VCaP (cell line): ENCODE measurements at regions not wholly inside any gene's neighbourhood (a gene's known extent, or its start where the extent isn't known, plus 50 kb on each side); places are given as distances from the start of the nearest gene placed in this dataset.

Experiments used
- H3K27ac ChIP-seq: fragments of 450-650 bp; 2 replicates; pipeline ENCODE4 v1.5.1; 2017
- TF ChIP-seq, protein P1 (sequence below): fragments of 450-650 bp; conservative IDR thresholded peaks from 2 replicates; pipeline ENCODE4 v1.5.1; 2017; ENCODE audit warnings: mild to moderate bottlenecking, moderate library complexity

DNA sequence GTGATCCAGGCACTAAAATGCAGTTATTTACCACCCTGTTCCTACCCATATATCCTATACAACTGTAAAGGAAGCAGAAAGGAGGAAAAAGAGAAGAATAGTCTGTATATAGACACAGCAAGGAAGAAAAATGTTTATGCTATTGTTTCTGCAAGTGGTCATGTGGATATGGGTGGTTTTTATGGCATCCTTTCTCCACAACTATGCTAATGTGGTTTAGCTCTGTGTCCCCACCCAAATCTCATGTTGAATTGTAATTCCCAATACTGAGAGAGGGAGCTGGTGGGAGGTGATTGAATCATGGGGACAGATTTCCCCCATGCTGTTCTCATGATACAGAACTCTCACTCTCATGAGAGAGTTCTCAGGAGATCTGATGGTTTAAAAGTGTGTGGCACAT lies 439.8 kb downstream of the ZSWIM6 start:
- TF ChIP-seq, protein P1, sequence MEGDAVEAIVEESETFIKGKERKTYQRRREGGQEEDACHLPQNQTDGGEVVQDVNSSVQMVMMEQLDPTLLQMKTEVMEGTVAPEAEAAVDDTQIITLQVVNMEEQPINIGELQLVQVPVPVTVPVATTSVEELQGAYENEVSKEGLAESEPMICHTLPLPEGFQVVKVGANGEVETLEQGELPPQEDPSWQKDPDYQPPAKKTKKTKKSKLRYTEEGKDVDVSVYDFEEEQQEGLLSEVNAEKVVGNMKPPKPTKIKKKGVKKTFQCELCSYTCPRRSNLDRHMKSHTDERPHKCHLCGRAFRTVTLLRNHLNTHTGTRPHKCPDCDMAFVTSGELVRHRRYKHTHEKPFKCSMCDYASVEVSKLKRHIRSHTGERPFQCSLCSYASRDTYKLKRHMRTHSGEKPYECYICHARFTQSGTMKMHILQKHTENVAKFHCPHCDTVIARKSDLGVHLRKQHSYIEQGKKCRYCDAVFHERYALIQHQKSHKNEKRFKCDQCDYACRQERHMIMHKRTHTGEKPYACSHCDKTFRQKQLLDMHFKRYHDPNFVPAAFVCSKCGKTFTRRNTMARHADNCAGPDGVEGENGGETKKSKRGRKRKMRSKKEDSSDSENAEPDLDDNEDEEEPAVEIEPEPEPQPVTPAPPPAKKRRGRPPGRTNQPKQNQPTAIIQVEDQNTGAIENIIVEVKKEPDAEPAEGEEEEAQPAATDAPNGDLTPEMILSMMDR: no peak
- H3K27ac ChIP-seq: no peak overlapping the region

DNA sequence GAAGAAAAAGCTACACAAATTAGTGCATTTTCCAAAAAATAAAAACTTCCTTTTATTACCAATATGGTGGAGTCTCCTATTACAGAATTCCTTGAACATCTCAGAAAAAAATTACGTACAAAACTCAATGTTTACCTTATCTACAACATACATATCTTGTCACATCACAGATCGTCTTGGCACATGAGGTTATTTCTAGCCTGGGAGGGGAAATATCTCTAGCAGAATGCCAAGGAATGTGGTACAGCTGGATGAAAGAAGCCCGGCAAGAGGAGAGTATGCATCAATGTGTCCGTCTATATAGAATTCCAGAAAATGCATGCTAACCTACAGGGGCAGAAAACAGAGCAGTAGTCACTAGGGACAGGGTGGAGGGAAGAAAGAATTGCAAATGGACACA lies 443.8 kb downstream of the ZSWIM6 start:
- TF ChIP-seq, protein P1: no peak
- no peak overlapping the region for H3K27ac ChIP-seq

DNA sequence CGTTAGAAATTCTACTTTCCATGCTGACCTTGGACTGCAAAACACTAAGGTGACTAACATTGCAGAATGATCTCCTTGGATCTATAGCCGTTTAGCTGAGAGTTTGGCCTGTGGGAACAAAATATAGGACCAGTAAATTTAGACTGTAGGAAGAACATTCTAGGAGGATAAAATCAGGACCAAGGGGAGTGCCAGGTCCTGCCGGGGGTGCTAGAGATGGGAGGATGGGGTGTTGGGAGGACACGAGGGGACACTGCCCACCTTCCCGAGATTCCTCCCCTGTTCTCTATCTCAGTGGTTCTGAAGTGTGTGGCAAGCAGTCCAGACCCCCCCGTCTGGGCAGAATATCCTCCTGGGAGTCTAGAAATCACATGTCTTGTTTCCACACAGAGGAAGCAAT lies 445.2 kb downstream of the ZSWIM6 start:
- H3K27ac ChIP-seq: no peak overlapping the region
- TF ChIP-seq, protein P1: no peak

DNA sequence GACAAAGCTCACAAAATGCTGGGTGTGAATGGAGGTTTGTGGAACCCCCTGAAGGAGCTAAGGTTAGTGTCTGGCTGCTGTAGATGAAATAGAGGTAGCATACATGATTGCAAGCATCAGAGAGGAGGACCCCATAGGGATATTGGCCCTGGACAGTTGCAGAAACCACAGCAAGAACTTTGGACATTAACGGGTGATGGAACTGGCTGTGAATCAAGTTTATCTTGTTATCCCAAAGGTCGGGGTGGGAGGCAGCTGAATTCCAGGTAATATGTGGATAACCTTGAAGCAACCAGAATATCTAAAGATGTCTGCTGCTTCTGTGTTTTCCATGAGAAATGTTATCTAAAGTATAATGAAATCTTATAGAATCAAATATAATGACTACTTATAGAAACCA lies 447.7 kb downstream of the ZSWIM6 start:
- TF ChIP-seq, protein P1: no peak

DNA sequence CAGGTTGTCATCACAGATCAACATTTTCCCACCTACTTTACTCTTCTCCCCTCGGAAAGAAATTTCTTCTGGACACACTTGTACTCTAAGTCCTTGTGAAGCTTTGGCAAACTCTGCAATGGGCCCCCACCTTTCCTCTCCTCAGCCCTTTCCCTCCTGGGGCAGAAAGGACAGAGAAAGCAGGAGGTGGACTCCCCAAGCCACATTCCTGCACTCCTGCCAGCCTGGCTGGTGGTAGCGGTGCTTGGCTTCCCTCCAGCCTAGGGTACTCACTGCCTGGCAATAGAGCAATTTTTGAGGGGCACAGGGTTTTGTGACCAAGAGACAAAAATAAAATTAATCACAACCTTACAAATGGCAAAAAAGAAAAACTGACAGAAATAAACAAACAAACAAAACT lies 451.4 kb downstream of the ZSWIM6 start:
- TF ChIP-seq, protein P1: no peak

More for the DNA sequence above, 447.7 kb downstream of the ZSWIM6 start:
- no peak overlapping the region for H3K27ac ChIP-seq

DNA sequence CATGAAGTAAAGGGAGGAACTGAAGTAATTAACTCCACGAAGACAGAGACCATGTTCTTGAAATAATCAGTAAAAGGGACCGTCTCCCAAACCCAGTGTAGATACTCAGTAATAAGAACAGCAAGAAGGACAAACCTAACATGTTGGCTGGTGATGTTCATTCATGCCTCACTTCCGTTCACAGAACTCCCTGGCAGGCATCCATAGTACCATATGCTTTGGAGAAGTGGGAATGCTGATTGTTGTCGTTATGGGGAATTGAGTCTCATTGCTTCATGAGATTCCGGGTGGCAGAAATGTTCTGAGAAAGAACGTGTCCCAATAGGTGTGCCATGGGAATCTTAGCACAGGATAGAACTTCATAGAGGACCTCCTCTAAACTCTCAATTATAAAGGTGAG lies 452.3 kb downstream of the ZSWIM6 start:
- TF ChIP-seq, protein P1: no peak
- no peak overlapping the region for H3K27ac ChIP-seq

More for the DNA sequence above, 451.4 kb downstream of the ZSWIM6 start:
- no peak overlapping the region for H3K27ac ChIP-seq

DNA sequence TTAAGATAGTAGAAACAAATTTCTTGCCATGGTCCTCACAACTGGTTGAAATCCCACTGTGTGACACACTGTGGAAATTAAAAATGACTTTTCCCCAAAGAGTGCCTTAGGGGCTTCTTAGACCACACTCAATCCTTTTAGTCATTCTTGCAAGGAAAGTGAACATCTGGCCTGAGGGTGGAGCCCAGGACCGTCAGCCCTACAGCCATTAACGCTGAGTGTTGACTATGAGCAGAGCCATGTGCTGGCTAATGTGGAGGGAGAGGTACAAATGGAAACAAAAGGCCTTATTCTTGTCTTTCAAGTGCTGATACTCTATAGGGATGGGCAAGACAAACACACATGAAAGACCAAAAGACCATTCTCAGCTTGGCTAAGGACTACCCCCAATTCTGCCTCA lies 456.5 kb downstream of the ZSWIM6 start:
- no peak overlapping the region for H3K27ac ChIP-seq
- TF ChIP-seq, protein P1: no peak

DNA sequence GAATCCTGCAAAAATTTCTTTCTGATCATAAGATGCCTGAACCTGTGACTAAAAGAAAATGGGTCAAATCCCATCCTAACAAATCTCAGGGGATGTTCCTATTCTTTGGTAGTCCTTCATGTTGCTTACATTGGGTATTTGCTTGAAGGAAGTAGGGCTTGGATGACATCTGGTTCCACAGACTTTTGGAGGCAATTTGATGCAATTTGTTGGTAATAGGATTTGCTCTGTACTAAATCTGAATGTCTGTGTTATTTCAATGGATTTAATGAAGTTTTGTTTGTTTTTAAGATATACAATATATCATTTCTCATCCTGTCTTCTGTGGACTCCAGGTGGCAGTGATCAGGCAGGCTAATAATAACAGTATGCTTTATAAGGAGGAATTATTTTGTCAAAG lies 457.9 kb downstream of the ZSWIM6 start:
- TF ChIP-seq, protein P1: no peak
- H3K27ac ChIP-seq: no peak overlapping the region
